ENCODE measurements at regions not wholly inside any gene's neighbourhood (a gene's known extent, or its start where the extent isn't known, plus 50 kb on each side); places are given as distances from the start of the nearest gene placed in this dataset.

DNA sequence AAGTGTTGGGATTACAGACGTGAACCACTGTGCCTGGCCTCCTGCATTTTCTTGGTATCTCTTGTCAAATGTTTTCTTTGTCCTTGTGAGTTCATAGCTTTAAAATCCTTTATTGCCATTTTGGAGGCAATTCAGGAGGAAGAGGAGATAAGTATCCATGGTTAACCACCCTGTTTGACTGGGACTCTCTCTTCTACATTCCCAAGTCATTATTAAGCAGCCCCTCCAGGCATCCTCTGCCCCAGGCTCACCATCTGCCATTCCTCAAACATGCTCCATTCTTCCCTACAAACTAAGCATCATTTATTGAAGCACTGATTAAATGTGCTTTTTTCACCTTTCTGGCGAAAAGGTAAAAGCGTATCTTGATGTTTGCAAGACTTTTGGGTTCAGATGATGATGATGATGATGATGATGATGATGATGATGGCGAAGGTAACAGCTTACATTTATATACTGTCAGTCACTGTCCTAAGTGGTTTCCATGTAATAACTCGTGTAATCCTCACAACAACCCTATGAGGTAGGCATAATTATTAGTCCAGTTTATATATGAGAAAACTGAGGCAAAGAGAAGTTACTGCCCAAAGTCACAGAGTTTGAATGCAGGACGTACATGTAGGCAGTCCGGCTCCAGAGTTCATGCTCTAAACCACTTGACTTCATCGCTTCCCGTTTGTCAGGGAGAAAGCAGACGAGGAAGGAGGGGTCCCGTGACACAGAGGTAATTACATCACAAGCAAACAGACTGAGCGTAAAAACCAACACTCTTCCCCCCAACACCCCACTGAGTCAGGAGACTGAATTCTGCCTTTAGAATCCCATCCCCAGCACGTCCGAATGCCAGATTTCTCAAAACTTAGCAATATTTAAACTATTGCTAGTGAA is 69.7 kb upstream of the ACKR3 start:
- DNase-seq (ENCODE audit: low spot score) = peak; percentile 20

DNA sequence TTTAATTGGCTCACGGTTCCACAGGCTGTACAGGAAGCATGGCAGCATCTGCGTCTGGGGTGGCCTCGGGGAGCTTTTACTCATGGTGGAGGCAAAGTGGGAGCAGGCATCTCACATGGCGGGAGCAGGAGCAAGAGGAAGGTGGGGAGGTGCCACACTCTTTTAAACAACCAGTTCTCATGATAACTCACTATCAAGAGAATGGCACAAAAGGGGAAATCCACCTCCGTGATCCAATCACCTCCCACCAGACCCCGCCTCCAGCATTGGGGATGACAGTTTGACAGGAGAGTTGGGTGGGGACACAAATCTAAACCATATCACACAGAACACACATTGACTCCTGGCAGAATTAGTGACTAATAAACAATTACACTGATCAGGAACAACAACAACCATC is 68.6 kb upstream of the ACKR3 start:
- DNase-seq (ENCODE audit: low spot score) = no peak

DNA sequence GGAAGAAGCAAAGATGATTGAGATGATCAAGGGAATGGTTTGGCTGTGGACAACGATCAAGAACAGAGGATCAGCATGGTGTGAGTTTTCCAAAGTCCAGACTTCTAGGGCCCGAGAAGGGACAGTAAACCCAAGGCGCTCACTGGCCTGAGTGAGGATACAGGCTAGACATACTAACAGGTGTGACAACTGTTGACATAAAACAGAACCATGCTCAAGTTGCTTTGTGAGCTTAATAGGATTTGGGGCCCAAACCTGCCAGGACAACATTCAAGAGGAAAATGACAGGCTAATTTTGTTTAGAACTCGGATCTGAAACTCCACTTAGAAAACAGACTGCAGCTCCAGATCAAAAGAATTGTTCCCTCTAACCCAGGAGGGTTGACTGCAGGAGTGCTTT is 68.1 kb upstream of the ACKR3 start:
- DNase-seq (ENCODE audit: low spot score) = no peak

DNA sequence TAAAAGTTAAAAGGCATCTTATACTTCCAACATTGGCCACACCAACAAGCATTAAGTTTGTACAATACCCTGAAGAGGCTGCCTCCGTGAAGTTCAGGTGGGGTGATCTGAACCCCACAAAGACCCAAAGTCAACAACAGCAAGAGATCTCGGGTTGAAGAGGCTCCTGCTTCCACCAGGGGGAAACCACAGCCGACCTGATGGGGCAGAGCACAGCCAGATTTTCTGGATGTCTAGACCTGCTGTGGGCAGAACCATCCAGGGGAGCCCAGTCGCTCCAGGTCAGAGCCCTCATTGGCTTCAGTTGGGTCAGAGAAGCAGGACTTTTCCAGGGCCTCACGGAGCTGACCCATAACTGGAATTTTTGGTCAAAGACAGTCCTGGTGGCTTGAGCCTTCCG is 66.5 kb upstream of the ACKR3 start:
- peak; percentile 18 for DNase-seq (ENCODE audit: low spot score)

DNA sequence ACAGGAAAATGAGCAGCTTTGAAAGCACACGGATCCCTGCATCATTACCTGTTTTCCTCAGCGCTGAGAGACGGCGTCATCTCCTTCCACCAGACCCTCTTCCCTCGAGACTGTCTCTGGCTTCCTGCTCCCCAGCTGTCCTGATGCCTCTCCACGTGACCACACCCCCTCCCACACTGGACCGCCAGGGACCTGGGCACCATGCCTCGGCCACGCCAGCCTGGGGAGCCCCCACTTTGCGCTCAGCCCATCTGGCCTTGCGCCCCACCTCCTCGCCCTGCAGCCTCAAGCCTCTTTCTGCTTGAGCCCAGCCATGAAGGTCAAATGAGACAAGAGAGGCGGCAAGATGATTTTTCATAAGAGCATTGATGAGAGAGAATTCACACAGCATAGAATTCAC is 66.0 kb upstream of the ACKR3 start:
- no peak for DNase-seq (ENCODE audit: low spot score)

DNA sequence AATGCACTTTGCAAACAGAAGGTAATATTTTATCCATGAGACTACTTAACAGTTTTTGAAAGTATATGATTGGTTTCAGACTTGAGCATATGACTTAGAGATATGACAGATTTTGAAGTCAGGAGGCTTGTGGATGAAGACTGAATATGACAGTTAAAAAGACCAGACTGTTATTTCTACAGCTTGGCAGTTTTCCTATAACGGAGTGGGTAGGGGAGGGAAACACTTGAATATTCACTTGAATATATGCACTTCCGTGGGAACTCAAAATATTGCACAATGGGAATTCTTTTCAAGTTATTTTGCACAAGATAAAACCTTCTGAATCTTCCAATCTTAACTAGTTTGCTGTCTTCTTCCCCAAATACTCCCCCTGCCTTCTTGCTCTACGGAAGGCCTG is 64.6 kb upstream of the ACKR3 start:
- peak; percentile 9 for DNase-seq (ENCODE audit: low spot score)

DNA sequence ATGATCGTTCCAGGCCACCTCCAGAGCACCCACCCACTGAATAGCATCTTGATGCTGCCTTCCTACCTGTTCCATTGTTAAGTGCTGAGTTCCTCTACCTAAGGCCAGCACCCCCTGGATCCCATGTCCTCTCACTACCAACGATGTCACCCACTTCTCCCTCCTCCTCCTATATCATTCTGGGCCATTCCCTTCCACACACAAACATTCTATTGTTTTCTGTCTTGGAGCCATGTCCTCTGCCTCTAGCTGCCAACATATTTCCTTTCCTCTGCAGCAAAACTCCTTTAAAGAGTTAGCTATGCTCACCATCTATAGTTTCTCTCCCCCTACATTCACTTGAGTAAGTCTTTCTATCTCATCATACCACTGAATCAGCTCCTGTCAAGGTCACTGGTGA is 64.0 kb upstream of the ACKR3 start:
- no peak for DNase-seq (ENCODE audit: low spot score)

DNA sequence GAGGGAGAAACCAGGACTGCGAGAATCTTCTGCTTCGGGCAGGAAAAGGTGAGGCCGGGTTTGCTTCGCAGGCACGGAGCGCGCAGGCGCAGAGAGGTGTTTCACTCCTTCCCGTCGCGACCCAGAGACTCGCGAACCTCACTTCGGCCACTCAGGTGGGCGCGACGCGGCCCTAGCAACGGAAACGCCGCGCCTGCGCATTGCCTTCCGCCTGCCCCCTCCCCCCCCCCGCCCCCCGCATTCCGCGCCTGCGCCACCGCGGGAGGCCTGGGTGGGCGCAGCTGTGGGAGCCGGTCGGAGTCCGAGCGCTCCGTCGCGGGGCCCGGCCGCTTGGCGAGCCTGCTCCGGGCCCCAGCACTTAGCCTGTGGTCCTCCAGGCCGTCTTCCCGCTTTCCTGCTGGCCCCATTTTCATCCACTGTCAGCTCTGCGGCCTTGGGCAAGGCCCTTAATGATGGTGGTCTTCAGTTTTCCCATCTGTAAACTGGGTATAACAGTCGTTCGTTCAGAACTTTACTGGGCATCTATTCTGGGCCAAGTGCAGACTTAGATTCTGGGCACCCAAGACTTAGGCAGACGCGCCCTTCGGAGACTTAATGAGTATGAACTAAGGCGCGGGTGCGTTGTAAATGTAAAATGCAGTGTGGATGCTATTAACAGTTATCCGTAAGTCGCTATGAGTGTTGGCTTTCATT is 62.1 kb upstream of the ACKR3 start:
- DNase-seq (ENCODE audit: low spot score) = peak; percentile 45

DNA sequence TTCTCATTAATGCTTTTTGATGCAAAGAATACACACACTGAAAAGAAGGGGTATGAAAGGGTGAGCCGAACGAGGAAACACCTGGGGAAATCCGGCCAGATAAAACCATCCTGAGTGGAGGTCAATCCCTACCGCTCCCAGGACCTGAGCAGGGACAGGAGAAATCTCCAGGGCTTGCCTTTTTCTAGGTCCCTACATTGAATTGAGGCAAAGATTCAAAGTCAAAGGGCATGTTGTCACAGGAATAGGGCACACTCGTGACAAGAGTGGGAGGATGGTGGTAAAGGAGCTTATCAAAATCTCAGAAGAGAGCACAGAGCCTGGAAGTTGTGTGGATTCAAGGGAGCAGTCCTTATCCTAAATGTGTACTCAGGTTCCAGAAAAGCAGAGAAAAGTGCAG is 61.2 kb upstream of the ACKR3 start:
- DNase-seq (ENCODE audit: low spot score) = no peak

DNA sequence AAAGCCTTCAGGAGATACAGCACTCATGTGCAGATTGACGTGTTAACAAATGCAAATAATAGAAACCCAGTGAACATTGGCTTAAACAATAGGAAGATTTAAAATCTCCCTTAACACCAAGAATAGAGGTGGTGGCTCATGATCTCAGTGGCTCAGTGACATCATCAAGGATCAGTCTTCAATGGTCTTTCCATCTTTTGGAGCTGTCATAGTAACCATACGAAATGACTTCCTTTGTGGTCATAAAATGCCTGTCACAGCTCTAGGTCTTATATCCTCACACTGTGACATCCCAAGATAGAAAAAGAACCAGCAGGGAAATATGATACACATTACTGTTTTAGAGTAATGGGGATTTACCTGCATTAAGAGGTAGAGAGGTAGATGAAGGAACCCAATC is 59.6 kb upstream of the ACKR3 start:
- no peak for DNase-seq (ENCODE audit: low spot score)

DNA sequence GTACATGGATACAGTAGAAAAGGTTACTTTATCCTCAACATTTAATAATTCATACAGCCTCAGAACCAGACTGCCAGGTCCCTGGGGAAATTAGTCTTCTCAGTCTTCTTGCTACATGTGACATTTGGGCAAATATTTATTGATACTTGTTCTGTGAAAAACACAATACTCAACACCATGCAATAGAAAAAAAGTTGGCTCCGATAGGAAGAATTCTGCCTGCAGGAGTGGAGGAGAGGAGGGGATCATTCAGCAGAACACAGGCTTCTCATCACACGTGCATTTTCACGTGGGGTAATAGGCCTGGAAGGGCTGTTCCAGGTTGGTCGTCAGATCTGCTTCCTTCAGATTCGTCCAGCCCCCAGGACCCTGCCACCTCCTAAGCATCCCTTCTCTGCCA is 58.4 kb upstream of the ACKR3 start:
- DNase-seq (ENCODE audit: low spot score) = no peak

DNA sequence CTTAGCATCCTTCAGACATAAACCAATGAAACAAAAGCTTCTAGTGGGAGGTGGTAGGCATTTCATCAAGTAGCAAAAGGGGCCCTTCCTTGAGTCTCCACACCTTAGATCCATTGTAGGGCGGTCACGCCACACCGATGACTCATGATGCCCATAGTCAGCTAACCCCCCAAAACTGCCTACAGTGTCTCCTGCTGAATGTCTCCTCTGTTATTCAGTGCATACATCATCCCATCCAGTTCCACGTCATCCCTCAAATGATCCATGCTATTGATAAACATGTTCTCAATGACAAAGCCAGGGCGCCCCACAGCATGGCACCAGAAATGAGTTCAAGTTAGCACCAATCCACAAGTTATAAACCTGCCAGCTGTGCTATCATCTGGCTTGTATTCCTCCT is 57.4 kb upstream of the ACKR3 start:
- no peak for DNase-seq (ENCODE audit: low spot score)

DNA sequence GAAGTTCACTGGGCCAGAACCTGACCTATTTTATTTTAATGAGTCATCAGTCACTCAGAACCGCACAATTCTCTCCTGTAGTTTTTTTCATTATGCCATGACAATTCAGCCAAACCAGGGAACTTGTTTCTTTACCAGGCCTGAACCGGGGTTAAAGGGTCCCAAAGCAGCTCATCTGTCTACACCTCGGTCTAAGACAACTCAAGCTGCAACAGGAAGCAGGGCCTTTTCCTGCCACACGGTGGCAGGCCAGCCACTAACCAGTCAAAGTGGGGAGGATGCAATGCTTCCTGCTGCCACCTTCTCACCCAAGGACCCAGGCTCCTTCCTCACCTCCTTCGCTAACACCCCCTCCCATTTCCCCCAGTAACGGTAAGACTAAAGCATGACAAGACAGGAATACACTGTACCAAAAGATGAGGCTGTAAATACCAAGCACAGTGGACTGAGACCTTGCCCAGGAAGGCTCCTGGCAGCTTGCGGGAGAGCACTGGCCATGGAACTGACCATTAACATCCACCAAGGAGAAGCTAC is 56.7 kb upstream of the ACKR3 start:
- peak; percentile 79 for DNase-seq (ENCODE audit: low spot score)

DNA sequence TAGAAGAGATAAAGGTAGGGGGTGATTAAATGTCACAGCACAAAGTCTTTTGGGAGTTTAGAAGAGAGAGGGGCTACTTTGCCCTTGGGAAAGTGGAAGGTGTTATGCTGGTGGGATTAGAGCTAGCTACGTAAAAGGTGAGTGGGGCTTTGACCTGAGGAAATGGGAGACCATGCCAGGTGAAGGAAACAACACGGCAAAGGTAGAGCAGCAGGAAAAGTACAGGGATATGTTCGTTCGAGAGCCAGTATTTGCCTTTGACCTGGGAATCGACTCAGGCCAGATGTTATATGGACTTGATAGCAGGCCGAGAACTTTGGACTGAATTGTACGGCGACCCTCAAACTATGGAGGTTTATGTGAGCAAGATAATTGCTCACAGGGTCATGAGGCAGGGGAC is 55.7 kb upstream of the ACKR3 start:
- no peak for DNase-seq (ENCODE audit: low spot score)

DNA sequence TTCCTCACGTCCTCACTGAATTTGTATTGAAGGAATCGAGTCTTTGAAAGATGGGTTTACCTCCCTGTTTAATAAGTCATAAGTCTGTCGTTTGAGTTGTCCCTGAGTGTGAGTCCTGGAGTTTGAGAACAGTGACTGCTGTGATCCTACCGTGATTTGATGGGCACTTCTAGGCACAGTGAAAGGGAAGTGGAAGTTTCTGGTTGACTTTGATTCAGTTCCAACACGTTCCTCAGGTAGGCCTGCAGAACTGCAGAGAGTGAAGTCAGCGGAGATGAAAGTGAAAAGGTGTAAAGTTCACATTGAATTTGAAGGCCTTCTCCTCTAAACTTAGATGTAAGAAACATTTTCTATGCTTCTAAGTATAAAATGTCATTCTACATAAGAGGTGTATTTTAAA is 52.9 kb upstream of the ACKR3 start:
- DNase-seq (ENCODE audit: low spot score) = no peak

DNA sequence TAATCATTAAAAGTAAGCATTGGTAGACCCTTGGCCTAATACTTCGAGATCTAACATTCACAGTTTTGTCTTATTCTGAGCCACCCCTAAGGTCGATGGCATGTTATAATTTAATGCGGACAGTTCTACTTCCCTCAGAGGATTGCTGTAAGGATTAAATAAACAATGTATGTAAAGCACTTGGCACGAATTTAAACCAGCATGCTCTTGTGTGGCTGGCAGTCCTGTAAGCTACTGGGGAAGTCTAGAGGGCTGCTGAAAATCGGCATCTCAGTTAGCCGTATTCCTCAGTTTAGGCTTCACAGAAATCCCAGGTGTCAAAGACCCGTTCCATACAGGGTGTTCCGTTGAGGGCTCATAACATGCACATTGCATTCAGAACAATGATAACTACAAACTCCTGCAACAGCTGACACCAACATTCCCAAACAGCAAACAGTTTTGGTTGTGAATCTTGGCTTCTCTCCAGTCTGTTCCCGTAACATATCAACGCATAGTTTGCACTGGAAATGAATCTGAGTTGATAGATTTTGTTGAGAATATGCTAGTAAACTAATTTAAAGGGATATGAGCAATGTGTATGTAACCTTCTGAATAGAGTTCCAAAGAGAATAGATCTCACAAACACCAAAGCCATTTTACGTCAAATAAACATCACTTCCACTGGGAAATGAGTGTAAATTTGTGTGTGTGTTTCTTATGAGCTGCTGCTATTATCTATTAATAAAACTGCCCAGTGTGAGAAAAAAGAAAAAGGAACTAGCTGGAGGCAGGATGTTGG is 52.2 kb upstream of the ACKR3 start:
- no peak for DNase-seq (ENCODE audit: low spot score)
